A673 (cell line): ENCODE measurements at regions not wholly inside any gene's neighbourhood (a gene's known extent, or its start where the extent isn't known, plus 50 kb on each side); places are given as distances from the start of the nearest gene placed in this dataset.

Experiments used
- CTCF ChIP-seq: fragments of 300-800, 200-600 bp; sonication (generic); conservative IDR thresholded peaks from 2 replicates; pipeline ENCODE4 v1.5.1; 2017; ENCODE audit warnings: low read depth, mild to moderate bottlenecking, antibody characterized with exemption, low read length, moderate library complexity, mixed read lengths
- EZH2 ChIP-seq: fragments of 200-600 bp; sonication (generic); IDR thresholded peaks from 2 replicates; pipeline ENCODE4 v1.6.1; 2017; ENCODE audit warnings: borderline replicate concordance, low read depth, mild to moderate bottlenecking, mixed read lengths, antibody characterized with exemption, low read length; ENCODE audit not compliant: poor library complexity, severe bottlenecking

- TF ChIP-seq CTCF (no peak), EZH2 (no peak)
Observed at GRCh38 chr1:218600968-218601367, 255.8 kb downstream of the TGFB2 start.
